ENCODE measurements at regions not wholly inside any gene's neighbourhood (a gene's known extent, or its start where the extent isn't known, plus 50 kb on each side); places are given as distances from the start of the nearest gene placed in this dataset.

DNA sequence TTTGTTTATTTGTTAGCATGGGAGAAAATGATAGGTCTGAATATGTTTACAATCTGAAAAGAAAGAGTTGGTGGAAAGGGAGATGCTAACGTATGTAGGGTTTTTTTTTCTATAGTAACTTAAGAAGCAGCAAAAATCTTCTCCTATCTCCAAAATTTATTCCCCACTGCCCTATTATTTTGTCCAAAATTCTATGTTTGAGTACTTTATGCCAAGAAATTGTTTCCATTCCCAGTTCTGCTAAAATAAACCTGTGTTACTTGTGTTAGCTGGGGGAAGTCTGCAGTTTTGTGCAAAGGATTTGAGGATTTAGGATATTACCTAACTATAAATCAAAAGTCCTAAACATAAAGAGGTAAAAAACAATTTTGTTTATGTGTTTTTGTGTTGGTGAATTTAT, 2770.4 kb upstream of the PCDH20 start:
- dilution Hi-C loops (cut with HindIII; ENCODE audit: low sequenced_read_pairs, unreplicated experiment): no loop called here

More for the DNA sequence above, 2770.4 kb upstream of the PCDH20 start:
- H3K4ac ChIP-seq (ENCODE audit: low read depth, low read length): no peak overlapping the region
- BruUV-seq (replicated peaks): no TSS peak
- H3K36me3 ChIP-seq (ENCODE audit: control insufficient read depth, insufficient read depth, low read length): no peaks in the 10 kb centered on the region
- H3K9me1 ChIP-seq (ENCODE audit: insufficient read depth, low read length): no peaks in the 10 kb centered on the region
- H3K4me1 ChIP-seq (ENCODE audit: control insufficient read depth, insufficient read depth, low read length): no peaks in the 10 kb centered on the region
- no peak overlapping the region for H2BK5ac ChIP-seq (ENCODE audit: low read depth, low read length, poor library complexity, severe bottlenecking)
- H3K27ac ChIP-seq (ENCODE audit: insufficient read depth, low read length): no peak overlapping the region
- no peak overlapping the region for H2BK20ac ChIP-seq (ENCODE audit: low read depth, low read length)
- intact Hi-C loops (cut with micrococcal nuclease): loop anchor here (10.0 kb wide), 1 partner anchor 169 kb away; no protein-coding TSS in a partner anchor
- H2AFZ ChIP-seq (replicated peaks; ENCODE audit: low read length, poor library complexity): no peak overlapping the region
- H3K9me3 ChIP-seq (ENCODE audit: control insufficient read depth, insufficient read depth, low read length): no peaks in the 10 kb centered on the region
- no peak overlapping the region for H3K56ac ChIP-seq (ENCODE audit: extremely low read depth, insufficient read depth, low read length)
- ATAC-seq (ENCODE audit: low read depth) (no peak), DNase-seq (no peak)
- H2AK5ac ChIP-seq (ENCODE audit: low read depth, low read length): no peak overlapping the region
- H3K79me1 ChIP-seq (ENCODE audit: low read depth in 1 of 2, low read length in 2 of 2): no peaks in the 10 kb centered on the region
- H3K4me3 ChIP-seq (ENCODE audit: insufficient read depth, low read depth, low read length): no peak overlapping the region
- H3K27me3 ChIP-seq (ENCODE audit: control insufficient read depth, insufficient read depth, low read length): no peaks in the 10 kb centered on the region
- no peak overlapping the region for H3K14ac ChIP-seq (replicated peaks; ENCODE audit: low read depth, low read length)
- no peak overlapping the region for H4K91ac ChIP-seq (ENCODE audit: insufficient read depth, low read depth, low read length)
- no peak overlapping the region for H2AK9ac ChIP-seq (replicated peaks; ENCODE audit: low read depth, low read length, poor library complexity)
- no CpG with 5 or more reads among the region's 1 CpG for WGBS, 2 experiments (ENCODE audit: extremely low coverage in 2 of 2, insufficient read length in 1 of 2)
- no peak overlapping the region for H4K5ac ChIP-seq (ENCODE audit: low read depth, low read length)
- H3K9ac ChIP-seq (ENCODE audit: low read depth, low read length): no peak overlapping the region
- no peak overlapping the region for H2BK15ac ChIP-seq (ENCODE audit: low read depth, low read length)
- H4K20me1 ChIP-seq (ENCODE audit: insufficient read depth, low read length): no peaks in the 10 kb centered on the region
- ChIA-PET CTCF (no interaction called here), POLR2A (ENCODE audit: unreplicated experiment) (no interaction called here)
- TF ChIP-seq CEBPB (IDR thresholded peaks at IDR 0.05; ENCODE audit: low read depth, low read length) (no peak), MAZ (IDR thresholded peaks at IDR 0.05; ENCODE audit: borderline replicate concordance, low read depth, low read length) (no peak), SMC3 (IDR thresholded peaks at IDR 0.05; ENCODE audit: low read depth, low read length) (no peak), RFX5 (IDR thresholded peaks at IDR 0.05; ENCODE audit: low read depth, low read length) (no peak), MAFK (IDR thresholded peaks at IDR 0.05; ENCODE audit: low read depth, low read length) (no peak), RCOR1 (IDR thresholded peaks at IDR 0.05; ENCODE audit: insufficient replicate concordance, low read length) (no peak), FOS (IDR thresholded peaks at IDR 0.05; ENCODE audit: low read depth, low read length) (no peak)
- TF ChIP-seq, protein P1, sequence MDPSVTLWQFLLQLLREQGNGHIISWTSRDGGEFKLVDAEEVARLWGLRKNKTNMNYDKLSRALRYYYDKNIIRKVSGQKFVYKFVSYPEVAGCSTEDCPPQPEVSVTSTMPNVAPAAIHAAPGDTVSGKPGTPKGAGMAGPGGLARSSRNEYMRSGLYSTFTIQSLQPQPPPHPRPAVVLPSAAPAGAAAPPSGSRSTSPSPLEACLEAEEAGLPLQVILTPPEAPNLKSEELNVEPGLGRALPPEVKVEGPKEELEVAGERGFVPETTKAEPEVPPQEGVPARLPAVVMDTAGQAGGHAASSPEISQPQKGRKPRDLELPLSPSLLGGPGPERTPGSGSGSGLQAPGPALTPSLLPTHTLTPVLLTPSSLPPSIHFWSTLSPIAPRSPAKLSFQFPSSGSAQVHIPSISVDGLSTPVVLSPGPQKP (IDR thresholded peaks at IDR 0.05; ENCODE audit: borderline replicate concordance, low read depth, low read length): no peak
- in situ Hi-C loops (cut with MboI; ENCODE audit: low sequenced_read_pairs): no loop called here
- no peak overlapping the region for H4K8ac ChIP-seq (ENCODE audit: low read depth in 2 of 2, low read length in 2 of 2)
- H2BK120ac ChIP-seq (ENCODE audit: low read depth, low read length): no peak overlapping the region
- H3K4me2 ChIP-seq (ENCODE audit: low read depth, low read length): no peak overlapping the region
- no peak overlapping the region for H3K18ac ChIP-seq (ENCODE audit: low read depth, low read length)
- H3K23ac ChIP-seq (ENCODE audit: low read depth, low read length): no peak overlapping the region
